K562 (cell line): ENCODE measurements at regions not wholly inside any gene's neighbourhood (a gene's known extent, or its start where the extent isn't known, plus 50 kb on each side); places are given as distances from the start of the nearest gene placed in this dataset.

ENCODE experiments used
- ATAC-seq: fragments of 200-7000 bp; cut with Tn5 transposase; 3 replicates; pipeline ENCODE4 v1.9.1; 2020; ENCODE audit warnings: moderate library complexity
- BruUV-seq: library from RNA; stranded (reverse); fragments of 400-500 nt; replicated peaks from 2 replicates; lab custom pipeline; 2021; lab: Mats Ljungman, UMichigan
- CTCF ChIA-PET: fragments of 300-600 bp; formaldehyde crosslinking; extraction: SDS; loops from one replicate; lab custom pipeline; 2021; ENCODE audit warnings: low intra/inter-chr PET ratio; lab: Yijun Ruan, JAX
- POLR2A ChIA-PET: fragments of 300-600, 350-650 bp; sonication (Branson Sonifier 250); formaldehyde crosslinking; extraction: SDS; loops from one replicate; lab custom pipeline; 2021; ENCODE audit warnings: antibody characterized with exemption, inconsistent platforms; lab: Yijun Ruan, JAX
- DNase-seq, 4 experiments: peaks; one replicate each; pipeline versions ENCODE4 v3.0.0 to v3.0.0-alpha.2; 2011 to 2018; ENCODE audit warnings: low spot score in 3 of 4, mixed read lengths in 3 of 4; ENCODE audit errors: extremely low read depth in 1 of 4
- FAIRE-seq: peaks from 2 replicates; lab custom pipeline; 2011; peaks lifted over from hg19 to GRCh38; lab: Jason Lieb, UNC
- H2AFZ ChIP-seq: 2 replicates; pipeline ENCODE4 v1.6.0; 2011; ENCODE audit warnings: low read depth, low read length, control low read depth, inconsistent platforms
- H3K27ac ChIP-seq: fragments of 200-600 bp; 3 replicates; pipeline ENCODE4 v1.8.0; 2011; ENCODE audit warnings: low read depth, mild to moderate bottlenecking, control low read depth, inconsistent platforms, low read length, moderate library complexity, mixed read lengths; ENCODE audit errors: extremely low read depth
- H3K27me3 ChIP-seq, 2 experiments: fragments of 300-600 bp in 1 of 2; 2 replicates in 1 of 2; 3 replicates in 1 of 2; pipeline versions ENCODE4 v1.6.0 to v1.8.0; 2011; ENCODE audit warnings: inconsistent platforms in 2 of 2, low read length in 2 of 2, mild to moderate bottlenecking in 1 of 2, mixed read lengths in 1 of 2, moderate library complexity in 1 of 2; ENCODE audit not compliant: control insufficient read depth in 2 of 2, insufficient read depth in 2 of 2
- H3K36me3 ChIP-seq: fragments of 300-600 bp; 3 replicates; pipeline ENCODE4 v1.8.0; 2011; ENCODE audit warnings: mild to moderate bottlenecking, low read length, inconsistent platforms; ENCODE audit not compliant: control insufficient read depth, insufficient read depth
- H3K4me1 ChIP-seq, 2 experiments: fragments of 200-600 bp in 1 of 2; replicated peaks in 1 of 2; 2 replicates in 1 of 2; 3 replicates in 1 of 2; pipeline versions ENCODE4 v1.5.1 to v1.8.0; 2011; ENCODE audit warnings: inconsistent platforms in 2 of 2, low read length in 2 of 2, mild to moderate bottlenecking in 1 of 2, mixed read lengths in 1 of 2, moderate library complexity in 1 of 2; ENCODE audit not compliant: control insufficient read depth in 2 of 2, insufficient read depth in 2 of 2
- H3K4me2 ChIP-seq: 2 replicates; pipeline ENCODE4 v1.6.1; 2011; ENCODE audit warnings: low read length, control low read depth, inconsistent platforms, mixed read lengths; ENCODE audit not compliant: insufficient read depth
- H3K4me3 ChIP-seq: fragments of 200-600 bp; sonication (generic), shearing (Covaris generic); 2 replicates; pipeline ENCODE4 v1.5.1; 2016; ENCODE audit warnings: control low read depth, inconsistent platforms
- H3K79me2 ChIP-seq: fragments of 200-600 bp; 3 replicates; pipeline ENCODE4 v1.8.0; 2011; ENCODE audit warnings: low read length, inconsistent platforms; ENCODE audit not compliant: control insufficient read depth, insufficient read depth
- H3K9ac ChIP-seq, 2 experiments: 2 replicates each; pipeline versions ENCODE4 v1.6.0 to v1.6.1; 2011; ENCODE audit warnings: low read depth in 2 of 2, low read length in 2 of 2, control low read depth in 1 of 2, inconsistent platforms in 1 of 2, mild to moderate bottlenecking in 1 of 2, mixed read lengths in 1 of 2; ENCODE audit not compliant: insufficient read depth in 1 of 2
- H3K9me1 ChIP-seq: one replicate; pipeline ENCODE4 v1.6.0; 2011; ENCODE audit warnings: inconsistent platforms, mild to moderate bottlenecking, low read length, moderate library complexity; ENCODE audit not compliant: control insufficient read depth, insufficient read depth
- H3K9me3 ChIP-seq: replicated peaks from 2 replicates; pipeline ENCODE4 v1.5.1; 2011; ENCODE audit warnings: low read depth, low read length, inconsistent platforms; ENCODE audit not compliant: control insufficient read depth, insufficient read depth
- H4K20me1 ChIP-seq: replicated peaks from 2 replicates; pipeline ENCODE4 v1.6.1; 2011; ENCODE audit warnings: low read length, inconsistent platforms, mixed read lengths; ENCODE audit not compliant: control insufficient read depth, insufficient read depth
- CCAR2 ChIP-seq: fragments of 200-400 bp; formaldehyde crosslinking; IDR thresholded peaks from 2 replicates; pipeline ENCODE4 v1.6.1; 2017; ENCODE audit warnings: mild to moderate bottlenecking, low read depth, low read length
- GTF2A2 ChIP-seq: IDR thresholded peaks from 2 replicates; pipeline ENCODE4 v1.6.1; 2016; ENCODE audit warnings: mild to moderate bottlenecking, missing genetic modification characterization, missing compliant biosample characterization
- KDM1A ChIP-seq, 2 experiments: fragments of 450-650 bp; IDR thresholded peaks; 2 replicates each; pipeline ENCODE4 v1.6.1; 2016; ENCODE audit warnings: mild to moderate bottlenecking in 2 of 2
- ZKSCAN1 ChIP-seq: fragments of 150-350 bp; IDR thresholded peaks from 2 replicates; pipeline ENCODE4 v1.6.1; 2016; ENCODE audit warnings: low read depth, low read length
- ZNF561 ChIP-seq: fragments of 450-650 bp; formaldehyde crosslinking; conservative IDR thresholded peaks from 2 replicates; pipeline ENCODE4 v1.4.0; 2020; ENCODE audit warnings: mild to moderate bottlenecking, moderate library complexity
- WGBS: fragments of 100-300 bp; shearing (Covaris generic); methylation state at CpG from one replicate; pipeline ENCODE4 v1.1.6; 2016; ENCODE audit warnings: low coverage, mixed read lengths; ENCODE audit not compliant: insufficient coverage; ENCODE audit errors: missing lambda C conversion rate; 5-methylcytosine and 5-hydroxymethylcytosine counted together
- in situ Hi-C: fragments of 300-500 bp; cut with MboI; formaldehyde crosslinking; loops from 4 replicates; pipeline ENCODE4 v1.15.0; 2018; ENCODE audit warnings: inconsistent platforms, mixed read lengths
- intact Hi-C: fragments of 100-400 bp; cut with micrococcal nuclease; formaldehyde crosslinking; loops from 2 replicates; pipeline ENCODE4 v1.14.2; 2022
- TF ChIP-seq, protein P1 (sequence below): IDR thresholded peaks from 3 replicates; pipeline ENCODE4 v1.6.1; 2011; ENCODE audit warnings: borderline replicate concordance, mild to moderate bottlenecking, moderate library complexity; ENCODE audit not compliant: insufficient read length; ENCODE audit errors: extremely low read depth
- TF ChIP-seq, protein P2 (sequence below): fragments of 200-800 bp; sonication (Bioruptor generic); IDR thresholded peaks from 2 replicates; pipeline ENCODE4 v1.6.1; 2016; ENCODE audit warnings: missing genetic modification characterization, missing compliant biosample characterization
- TF ChIP-seq, protein P3 (sequence below), 2 experiments: fragments of 250-450 bp in 1 of 2; fragments of 450-650 bp in 1 of 2; sonication (Bioruptor Pico) in 1 of 2; IDR thresholded peaks; 2 replicates each; pipeline versions ENCODE4 v1.6.1 to v1.8.0; 2016 to 2021; ENCODE audit warnings: mild to moderate bottlenecking in 2 of 2, moderate library complexity in 2 of 2, missing compliant biosample characterization in 1 of 2, missing genetic modification characterization in 1 of 2

DNA sequence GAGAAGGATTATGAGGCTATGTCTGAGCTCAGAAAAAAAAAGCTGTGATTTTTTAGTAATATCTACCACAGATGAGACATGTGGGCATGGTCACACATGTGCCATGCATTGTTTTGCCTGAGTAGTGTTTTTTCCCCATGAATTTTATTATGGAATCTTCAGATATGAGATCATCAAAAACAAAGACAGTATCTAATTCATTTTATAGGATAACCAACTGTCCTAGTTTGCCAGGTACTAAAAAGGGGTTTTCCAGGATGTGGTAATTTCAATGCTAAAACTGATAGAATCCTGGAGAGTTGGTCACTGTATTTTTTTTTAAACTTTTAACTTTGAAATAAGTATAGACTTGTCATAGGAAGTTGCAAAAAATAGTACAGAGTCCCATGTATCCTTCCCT is 127.4 kb upstream of the MAP3K7 start (continued):
- TF ChIP-seq, protein P1, sequence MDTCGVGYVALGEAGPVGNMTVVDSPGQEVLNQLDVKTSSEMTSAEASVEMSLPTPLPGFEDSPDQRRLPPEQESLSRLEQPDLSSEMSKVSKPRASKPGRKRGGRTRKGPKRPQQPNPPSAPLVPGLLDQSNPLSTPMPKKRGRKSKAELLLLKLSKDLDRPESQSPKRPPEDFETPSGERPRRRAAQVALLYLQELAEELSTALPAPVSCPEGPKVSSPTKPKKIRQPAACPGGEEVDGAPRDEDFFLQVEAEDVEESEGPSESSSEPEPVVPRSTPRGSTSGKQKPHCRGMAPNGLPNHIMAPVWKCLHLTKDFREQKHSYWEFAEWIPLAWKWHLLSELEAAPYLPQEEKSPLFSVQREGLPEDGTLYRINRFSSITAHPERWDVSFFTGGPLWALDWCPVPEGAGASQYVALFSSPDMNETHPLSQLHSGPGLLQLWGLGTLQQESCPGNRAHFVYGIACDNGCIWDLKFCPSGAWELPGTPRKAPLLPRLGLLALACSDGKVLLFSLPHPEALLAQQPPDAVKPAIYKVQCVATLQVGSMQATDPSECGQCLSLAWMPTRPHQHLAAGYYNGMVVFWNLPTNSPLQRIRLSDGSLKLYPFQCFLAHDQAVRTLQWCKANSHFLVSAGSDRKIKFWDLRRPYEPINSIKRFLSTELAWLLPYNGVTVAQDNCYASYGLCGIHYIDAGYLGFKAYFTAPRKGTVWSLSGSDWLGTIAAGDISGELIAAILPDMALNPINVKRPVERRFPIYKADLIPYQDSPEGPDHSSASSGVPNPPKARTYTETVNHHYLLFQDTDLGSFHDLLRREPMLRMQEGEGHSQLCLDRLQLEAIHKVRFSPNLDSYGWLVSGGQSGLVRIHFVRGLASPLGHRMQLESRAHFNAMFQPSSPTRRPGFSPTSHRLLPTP: no peak
- TF ChIP-seq ZNF561 (CRISPR knock-in tag) (no peak), KDM1A (IDR thresholded peaks at IDR 0.05) (no peak)

DNA sequence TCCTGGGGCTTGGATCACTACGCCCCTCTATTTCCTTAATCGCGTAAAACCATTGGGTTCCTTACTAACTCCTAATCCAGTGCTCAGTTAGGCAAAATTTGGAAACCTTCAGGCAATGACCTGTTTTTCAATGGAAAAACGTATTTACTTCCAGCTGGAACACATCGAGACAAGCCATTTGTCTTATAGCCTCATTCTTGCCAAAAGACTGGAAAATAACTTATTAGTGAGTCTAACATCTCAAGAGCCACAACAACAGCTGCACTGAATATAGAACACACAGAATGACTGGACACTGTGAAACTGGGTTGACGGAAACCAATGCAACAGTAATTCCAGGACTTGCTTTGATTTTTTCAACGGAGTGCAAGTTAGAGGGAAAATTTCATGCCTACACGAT is 125.2 kb upstream of the MAP3K7 start:
- BruUV-seq: no TSS peak
- H3K4me2 ChIP-seq: no peak overlapping the region
- ChIA-PET CTCF (no interaction called here), POLR2A (no interaction called here)
- H3K79me2 ChIP-seq: no peaks in the 10 kb centered on the region
- H2AFZ ChIP-seq: no peak overlapping the region
- no peaks in the 10 kb centered on the region; a peak in 2 of 5 replicates for H3K27me3 ChIP-seq
- H3K9ac ChIP-seq: no peak overlapping the region
- DNase-seq: no peak
- H3K27ac ChIP-seq: no peak overlapping the region
- H3K9me3 ChIP-seq: no peaks in the 10 kb centered on the region
- TF ChIP-seq, protein P2, sequence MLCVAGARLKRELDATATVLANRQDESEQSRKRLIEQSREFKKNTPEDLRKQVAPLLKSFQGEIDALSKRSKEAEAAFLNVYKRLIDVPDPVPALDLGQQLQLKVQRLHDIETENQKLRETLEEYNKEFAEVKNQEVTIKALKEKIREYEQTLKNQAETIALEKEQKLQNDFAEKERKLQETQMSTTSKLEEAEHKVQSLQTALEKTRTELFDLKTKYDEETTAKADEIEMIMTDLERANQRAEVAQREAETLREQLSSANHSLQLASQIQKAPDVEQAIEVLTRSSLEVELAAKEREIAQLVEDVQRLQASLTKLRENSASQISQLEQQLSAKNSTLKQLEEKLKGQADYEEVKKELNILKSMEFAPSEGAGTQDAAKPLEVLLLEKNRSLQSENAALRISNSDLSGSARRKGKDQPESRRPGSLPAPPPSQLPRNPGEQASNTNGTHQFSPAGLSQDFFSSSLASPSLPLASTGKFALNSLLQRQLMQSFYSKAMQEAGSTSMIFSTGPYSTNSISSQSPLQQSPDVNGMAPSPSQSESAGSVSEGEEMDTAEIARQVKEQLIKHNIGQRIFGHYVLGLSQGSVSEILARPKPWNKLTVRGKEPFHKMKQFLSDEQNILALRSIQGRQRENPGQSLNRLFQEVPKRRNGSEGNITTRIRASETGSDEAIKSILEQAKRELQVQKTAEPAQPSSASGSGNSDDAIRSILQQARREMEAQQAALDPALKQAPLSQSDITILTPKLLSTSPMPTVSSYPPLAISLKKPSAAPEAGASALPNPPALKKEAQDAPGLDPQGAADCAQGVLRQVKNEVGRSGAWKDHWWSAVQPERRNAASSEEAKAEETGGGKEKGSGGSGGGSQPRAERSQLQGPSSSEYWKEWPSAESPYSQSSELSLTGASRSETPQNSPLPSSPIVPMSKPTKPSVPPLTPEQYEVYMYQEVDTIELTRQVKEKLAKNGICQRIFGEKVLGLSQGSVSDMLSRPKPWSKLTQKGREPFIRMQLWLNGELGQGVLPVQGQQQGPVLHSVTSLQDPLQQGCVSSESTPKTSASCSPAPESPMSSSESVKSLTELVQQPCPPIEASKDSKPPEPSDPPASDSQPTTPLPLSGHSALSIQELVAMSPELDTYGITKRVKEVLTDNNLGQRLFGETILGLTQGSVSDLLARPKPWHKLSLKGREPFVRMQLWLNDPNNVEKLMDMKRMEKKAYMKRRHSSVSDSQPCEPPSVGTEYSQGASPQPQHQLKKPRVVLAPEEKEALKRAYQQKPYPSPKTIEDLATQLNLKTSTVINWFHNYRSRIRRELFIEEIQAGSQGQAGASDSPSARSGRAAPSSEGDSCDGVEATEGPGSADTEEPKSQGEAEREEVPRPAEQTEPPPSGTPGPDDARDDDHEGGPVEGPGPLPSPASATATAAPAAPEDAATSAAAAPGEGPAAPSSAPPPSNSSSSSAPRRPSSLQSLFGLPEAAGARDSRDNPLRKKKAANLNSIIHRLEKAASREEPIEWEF: no peak
- TF ChIP-seq CCAR2 (no peak), ZKSCAN1 (no peak), GTF2A2 (tag) (no peak)
- TF ChIP-seq, protein P3, sequence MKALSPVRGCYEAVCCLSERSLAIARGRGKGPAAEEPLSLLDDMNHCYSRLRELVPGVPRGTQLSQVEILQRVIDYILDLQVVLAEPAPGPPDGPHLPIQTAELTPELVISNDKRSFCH (CRISPR knock-in tag; IDR thresholded peaks at IDR 0.05): no peak
- TF ChIP-seq, protein P3 (tag; IDR thresholded peaks at IDR 0.05): no peak
- intact Hi-C loops (no loop called here), in situ Hi-C loops (no loop called here)
- WGBS: 5% methylated on average over 8 of the region's 8 CpGs
- FAIRE-seq: no peak
- ATAC-seq: no peak
- no peak overlapping the region for H3K4me3 ChIP-seq
- H3K4me1 ChIP-seq: no peaks in the 10 kb centered on the region
- H3K36me3 ChIP-seq: no peaks in the 10 kb centered on the region
- no peaks in the 10 kb centered on the region for H4K20me1 ChIP-seq
- H3K9me1 ChIP-seq: no peaks in the 10 kb centered on the region
